ENCODE measurements at regions not wholly inside any gene's neighbourhood (a gene's known extent, or its start where the extent isn't known, plus 50 kb on each side); places are given as distances from the start of the nearest gene placed in this dataset.

- DNase-seq = no peak
These were observed 86.7 kb upstream of the NRIP1 start for GRCh38 chr21:15151385-15152103.

- DNase-seq = no peak
These were observed 87.8 kb upstream of the NRIP1 start for GRCh38 chr21:15152591-15152990.

DNA sequence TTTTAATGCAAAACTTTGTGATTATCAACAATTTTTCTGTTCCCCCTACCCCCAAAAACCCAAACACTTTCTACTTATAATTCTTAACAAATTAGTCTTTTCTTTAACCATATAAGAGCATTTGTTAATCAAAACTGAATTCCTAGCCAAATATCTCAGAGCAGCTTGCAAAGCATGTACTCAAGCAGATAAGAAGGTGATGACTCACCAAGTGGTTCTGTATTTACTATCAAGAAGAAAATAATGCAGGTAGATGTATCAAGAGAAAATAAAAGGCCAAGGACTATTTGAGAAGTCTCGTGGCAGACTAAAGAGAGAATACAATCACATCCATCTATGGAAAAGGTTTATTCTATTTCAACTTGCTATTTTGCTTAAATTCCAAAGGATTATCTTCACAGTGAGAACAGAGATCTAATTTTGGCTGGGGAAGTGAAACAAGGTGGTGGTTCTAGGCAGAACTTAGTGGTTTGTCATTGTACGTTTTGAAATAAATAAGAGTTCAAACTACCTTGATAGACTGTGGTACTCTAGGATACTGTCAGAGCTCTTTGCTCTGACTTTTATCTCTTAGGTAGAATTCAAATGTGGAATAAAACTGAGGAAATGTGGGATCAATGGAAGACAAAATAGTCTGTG, 94.7 kb upstream of the NRIP1 start:
- peak in 1 of 2 experiments; percentile 21 for DNase-seq

- no peak for DNase-seq
These were observed 95.3 kb upstream of the NRIP1 start for GRCh38 chr21:15160136-15160535.

GRCh38 chr21:15162921-15163320, 98.1 kb upstream of the NRIP1 start:
- no peak for DNase-seq

DNA sequence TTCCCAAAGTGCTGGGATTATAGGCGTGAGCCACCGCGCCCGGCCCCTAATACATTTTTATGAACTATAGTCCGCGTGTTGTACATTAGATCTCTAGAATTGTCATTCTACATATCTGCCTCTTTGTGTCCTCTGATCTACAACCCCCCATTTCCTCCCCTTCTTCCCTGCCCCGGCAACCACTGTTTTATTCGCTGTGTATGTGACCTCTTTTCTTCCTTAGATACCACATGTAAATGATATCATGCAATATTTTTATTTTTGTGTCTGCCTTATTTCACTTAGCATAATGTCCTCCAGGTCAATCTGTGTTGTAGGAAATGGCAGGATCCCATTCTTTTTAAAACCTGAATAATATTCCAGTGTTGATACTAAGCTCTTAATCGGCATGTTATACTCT, 99.5 kb upstream of the NRIP1 start:
- no peak for DNase-seq

GRCh38 chr21:15164678-15165303, 100.0 kb upstream of the NRIP1 start:
- no peak for DNase-seq

- DNase-seq = no peak
These were observed 105.8 kb upstream of the NRIP1 start for GRCh38 chr21:15170614-15171013.

DNA sequence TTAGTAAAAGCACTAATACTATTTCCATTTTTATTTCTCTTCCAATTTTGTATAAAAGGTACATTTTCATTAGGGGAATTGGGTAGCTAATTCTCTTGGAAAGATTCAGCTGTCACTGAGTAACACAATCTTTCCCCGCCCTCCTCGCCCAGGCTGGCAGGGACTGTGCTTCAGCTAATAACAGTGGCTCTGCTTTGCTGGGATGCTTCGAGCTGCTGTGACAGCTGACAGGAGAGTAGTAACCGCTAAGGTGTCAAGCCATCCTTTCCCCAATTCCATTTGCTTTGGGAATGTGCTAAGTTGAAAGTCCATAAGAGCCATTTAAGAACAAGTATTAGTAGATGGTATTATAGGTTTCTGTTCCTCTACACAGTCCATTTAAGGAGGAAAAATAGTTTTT, 106.7 kb upstream of the NRIP1 start:
- no peak for DNase-seq

GRCh38 chr21:15172963-15173362, 108.2 kb upstream of the NRIP1 start:
- no peak for DNase-seq

DNA sequence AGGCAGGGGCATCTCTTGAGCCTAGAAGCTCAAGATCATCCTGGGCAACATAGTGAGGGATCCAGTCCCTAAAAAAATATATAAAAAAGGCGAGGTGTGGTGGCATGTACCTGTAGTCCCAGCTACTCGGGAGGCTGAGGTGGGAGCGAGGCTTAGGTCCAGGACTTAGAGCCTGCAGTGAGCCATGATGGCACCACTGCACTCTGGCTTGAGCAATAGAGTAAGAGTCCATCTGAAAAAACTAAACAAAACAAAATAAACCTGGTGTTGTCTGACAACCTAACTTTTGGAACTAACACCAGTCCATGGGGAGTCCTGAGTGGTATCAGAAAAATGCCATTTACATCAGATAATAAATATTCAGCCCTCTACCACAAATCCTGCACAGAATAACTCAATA, 110.1 kb upstream of the NRIP1 start:
- no peak for DNase-seq

- no peak for DNase-seq
These were observed 117.9 kb upstream of the NRIP1 start for GRCh38 chr21:15182731-15183130.

GRCh38 chr21:15183813-15184257, 119.0 kb upstream of the NRIP1 start:
- no peak for DNase-seq

DNA sequence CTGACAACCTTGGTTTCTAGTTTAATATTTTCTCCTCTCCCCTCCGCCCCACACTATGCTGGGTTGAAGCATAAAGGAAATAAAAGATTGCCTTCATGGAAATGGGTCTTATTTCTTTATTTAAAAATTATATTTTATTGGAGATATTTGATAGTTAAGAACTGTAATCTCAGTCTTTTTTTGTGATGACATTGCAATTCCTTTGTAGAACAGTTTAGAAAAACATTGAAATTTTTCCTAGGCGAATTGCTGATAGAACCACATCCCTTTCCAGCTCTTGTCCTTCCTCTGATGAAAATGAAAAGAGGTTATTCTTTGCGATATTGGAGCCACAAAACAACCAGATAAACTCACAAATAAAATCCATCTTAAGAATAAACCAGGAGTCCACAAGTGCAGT, 125.6 kb upstream of the NRIP1 start:
- DNase-seq = no peak

GRCh38 chr21:15190837-15191236, 126.0 kb upstream of the NRIP1 start:
- DNase-seq = no peak

GRCh38 chr21:15191342-15191741, 126.5 kb upstream of the NRIP1 start:
- no peak for DNase-seq

GRCh38 chr21:15192243-15192642, 127.4 kb upstream of the NRIP1 start:
- DNase-seq = no peak

GRCh38 chr21:15193937-15194336, 129.1 kb upstream of the NRIP1 start:
- no peak for DNase-seq

- no peak for DNase-seq
These were observed 130.3 kb upstream of the NRIP1 start for GRCh38 chr21:15195104-15195503.

DNA sequence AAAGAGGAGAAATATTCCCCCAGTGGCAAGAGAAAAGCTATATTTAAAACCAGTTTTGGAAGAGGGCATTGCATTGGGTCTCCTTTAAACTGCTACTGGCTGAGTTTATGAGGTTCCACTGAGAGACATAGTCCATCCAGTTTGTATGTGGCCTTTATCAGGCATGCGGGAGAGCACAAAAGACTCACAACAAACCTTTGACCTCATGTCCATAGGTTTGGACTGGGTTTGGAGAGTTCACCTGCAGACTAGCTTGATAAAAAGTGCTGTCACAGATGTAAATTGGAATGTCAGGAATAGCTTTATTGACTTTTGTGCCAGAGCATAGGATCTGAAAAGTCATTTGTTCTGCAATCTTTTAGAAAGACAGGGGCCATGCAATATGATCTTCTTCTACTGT, 131.0 kb upstream of the NRIP1 start:
- no peak for DNase-seq

- DNase-seq = no peak
These were observed 132.9 kb upstream of the NRIP1 start for GRCh38 chr21:15197696-15198095.

GRCh38 chr21:15199414-15200383, 134.9 kb upstream of the NRIP1 start:
- peak in 1 of 2 experiments; percentile 23 for DNase-seq

- DNase-seq = no peak
These were observed 138.9 kb upstream of the NRIP1 start for GRCh38 chr21:15203740-15204139.

All from NCI-H526 (cell line).